Central memory CD4-positive, alpha-beta T cell (primary cell): ENCODE measurements at regions not wholly inside any gene's neighbourhood (a gene's known extent, or its start where the extent isn't known, plus 50 kb on each side); places are given as distances from the start of the nearest gene placed in this dataset.
"Not testable (repeated sequence)": the region's sequence is repeated elsewhere in the genome, so short reads cannot be mapped to it uniquely, and the experiment has no call there.

Experiments used
- DNase-seq: peaks from one replicate; pipeline ENCODE4 v3.0.0; 2022

DNA sequence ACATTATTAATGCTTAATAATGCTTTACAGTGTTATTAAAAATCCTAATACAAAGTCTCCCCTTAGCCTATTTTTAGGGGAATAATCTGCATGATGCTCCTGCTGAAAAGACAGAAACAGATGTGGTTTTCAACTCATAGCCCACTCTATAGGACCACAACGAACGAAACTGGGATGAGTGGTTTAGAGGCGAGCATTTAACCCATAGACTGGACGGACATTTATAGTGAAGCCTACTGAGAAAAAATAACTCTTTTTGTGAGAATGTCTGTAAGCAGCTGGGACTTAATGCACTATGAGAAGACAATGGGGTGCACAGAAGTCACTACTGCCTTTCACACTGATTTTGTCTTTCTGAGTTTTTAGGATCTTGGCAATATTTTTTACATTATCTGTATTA lies 1599.6 kb upstream of the B3GALT2 start:
- DNase-seq = no peak

DNA sequence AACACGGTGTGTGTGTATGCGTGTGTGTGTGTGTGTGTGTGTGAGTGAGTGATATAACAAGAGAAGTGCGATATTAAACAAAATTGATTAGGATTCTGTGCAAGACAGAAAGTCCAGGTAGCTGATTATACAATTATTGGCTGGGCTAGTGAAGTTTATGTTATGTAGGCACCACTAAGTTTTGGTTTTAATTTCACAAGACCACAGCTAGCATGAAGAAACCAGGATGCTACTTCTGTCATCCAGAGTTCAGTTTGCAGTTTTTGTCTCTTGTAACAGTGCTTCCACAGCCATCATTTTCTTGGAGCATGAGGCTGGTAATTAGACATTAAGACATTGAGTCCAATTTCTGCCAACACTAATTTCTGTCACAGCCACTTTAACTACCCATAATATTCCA lies 1590.2 kb upstream of the B3GALT2 start:
- DNase-seq = no peak

DNA sequence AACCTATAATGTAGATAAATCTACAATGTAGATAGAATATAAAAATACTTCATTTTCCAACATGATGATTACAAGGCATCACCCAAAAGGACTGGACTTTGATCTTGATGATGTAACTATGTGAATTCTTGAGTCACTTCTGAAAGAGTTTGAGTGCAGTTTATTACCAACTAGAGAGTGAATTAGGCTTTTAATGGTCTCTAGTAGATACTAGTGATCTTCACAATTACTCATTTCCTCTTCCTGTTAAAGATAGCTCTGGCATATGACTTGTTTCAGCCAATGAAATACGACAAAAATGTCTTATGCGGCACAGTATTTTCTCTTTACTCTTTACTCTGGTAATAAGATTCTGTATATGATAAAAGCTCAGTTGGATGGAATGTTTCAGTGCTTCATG lies 1588.1 kb upstream of the B3GALT2 start:
- no peak for DNase-seq

- no peak for DNase-seq
Measured at GRCh38 chr1:194755241-194755994, 1569.0 kb upstream of the B3GALT2 start.

DNA sequence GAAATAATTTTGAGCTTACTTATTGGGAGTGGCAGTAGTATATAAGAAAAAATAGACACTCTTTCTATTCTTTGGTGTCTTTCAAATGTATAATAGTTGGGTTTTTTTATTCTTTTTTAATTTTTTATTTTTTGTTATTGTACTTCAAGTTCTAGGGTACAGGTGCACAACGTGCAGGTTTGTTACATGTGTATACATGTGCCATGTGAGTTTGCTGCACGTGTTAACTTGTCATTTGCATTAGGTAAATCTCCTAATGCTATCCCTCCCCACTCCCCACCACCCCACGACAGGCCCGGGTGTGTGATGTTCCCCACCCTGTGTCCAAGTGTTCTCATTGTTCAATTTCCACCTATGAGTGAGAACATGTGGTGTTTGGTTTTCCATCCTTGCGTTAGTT lies 1552.4 kb upstream of the B3GALT2 start:
- DNase-seq = not testable (repeated sequence)

GRCh38 chr1:194734970-194735369 lies 1548.6 kb upstream of the B3GALT2 start:
- no peak for DNase-seq

DNA sequence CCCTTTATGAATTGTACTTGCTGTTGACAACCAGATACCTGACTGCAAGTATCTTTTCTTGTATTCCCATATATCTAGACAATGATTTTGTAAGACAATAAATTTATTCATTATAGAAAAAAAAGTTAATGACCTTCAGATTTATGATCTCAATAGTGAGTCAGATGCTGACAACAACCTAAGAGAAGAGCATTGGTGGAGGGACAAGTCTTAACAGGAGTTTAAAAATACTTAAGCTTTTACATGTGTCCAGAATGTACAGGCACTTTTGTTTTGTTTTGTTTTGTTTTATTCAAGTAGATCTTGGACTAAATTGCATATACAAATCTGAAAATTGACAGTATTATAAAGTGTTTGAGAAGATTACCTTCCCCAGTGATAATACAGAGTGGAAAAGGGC lies 1544.6 kb upstream of the B3GALT2 start:
- DNase-seq = no peak

DNA sequence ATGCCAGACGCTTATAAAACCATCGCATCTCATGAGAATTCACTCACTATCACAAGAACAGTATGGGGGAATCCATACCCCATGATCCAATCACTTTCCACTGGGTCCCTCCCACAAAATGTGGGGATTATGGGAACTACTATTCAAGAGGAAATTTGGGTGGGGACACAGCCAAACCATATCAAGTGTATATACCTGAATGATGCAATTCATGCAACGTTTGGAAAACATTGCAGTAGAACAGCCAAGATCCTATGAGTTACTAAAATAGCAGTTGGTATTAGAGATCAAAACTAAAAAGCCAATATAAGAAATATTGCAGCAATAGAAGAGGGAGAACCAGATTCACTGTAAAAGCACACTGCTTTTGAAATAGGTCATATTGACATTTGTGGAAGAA lies 1543.9 kb upstream of the B3GALT2 start:
- no peak for DNase-seq

DNA sequence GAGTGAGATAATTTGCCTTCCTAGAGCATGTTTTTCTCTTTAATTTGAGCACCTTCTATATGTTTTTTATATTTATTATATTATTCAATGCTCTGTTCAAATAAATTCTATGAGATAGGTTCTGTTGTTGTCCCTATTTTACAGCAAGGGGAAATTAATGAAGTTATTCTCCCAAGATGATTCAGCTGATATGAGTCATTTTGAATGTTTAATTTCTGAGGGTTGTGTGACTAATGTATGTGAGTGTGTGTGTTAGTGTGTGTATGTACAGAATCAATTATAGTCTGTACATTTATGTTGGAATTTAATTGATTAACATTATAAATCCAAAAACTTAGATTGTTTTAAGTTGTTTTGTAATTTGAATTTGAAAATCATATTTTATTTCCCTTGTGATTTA lies 1536.7 kb upstream of the B3GALT2 start:
- no peak for DNase-seq

DNA sequence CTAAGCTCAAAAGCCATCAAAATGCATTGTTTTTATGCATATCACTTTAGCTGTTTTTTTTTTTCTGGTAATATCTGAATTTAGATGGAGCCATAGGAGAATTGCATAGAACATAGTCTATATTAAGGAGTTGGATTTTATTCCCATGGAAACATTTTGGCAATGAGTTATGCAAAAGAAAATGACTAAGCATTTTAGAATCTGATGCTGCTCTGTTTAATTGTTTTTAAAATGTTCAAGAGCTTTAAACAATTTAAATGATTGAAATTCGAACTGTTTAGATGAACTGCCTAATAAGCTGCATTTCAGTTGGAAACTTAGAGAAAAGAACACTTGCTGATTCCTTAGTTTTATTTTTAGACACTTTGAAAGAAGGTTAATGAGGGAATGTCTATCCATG lies 1531.5 kb upstream of the B3GALT2 start:
- DNase-seq = no peak

GRCh38 chr1:194717334-194717733 lies 1530.9 kb upstream of the B3GALT2 start:
- DNase-seq = no peak

GRCh38 chr1:194710671-194711070 lies 1524.3 kb upstream of the B3GALT2 start:
- DNase-seq = no peak

- DNase-seq = no peak
Measured at GRCh38 chr1:194709439-194709838, 1523.0 kb upstream of the B3GALT2 start.

- DNase-seq = no peak
Measured at GRCh38 chr1:194707074-194707473, 1520.7 kb upstream of the B3GALT2 start.

- no peak for DNase-seq
Measured at GRCh38 chr1:194705123-194705854, 1518.9 kb upstream of the B3GALT2 start.

- DNase-seq = no peak
Measured at GRCh38 chr1:194698908-194699318, 1512.5 kb upstream of the B3GALT2 start.

- DNase-seq = no peak
Measured at GRCh38 chr1:194693244-194693643, 1506.8 kb upstream of the B3GALT2 start.

DNA sequence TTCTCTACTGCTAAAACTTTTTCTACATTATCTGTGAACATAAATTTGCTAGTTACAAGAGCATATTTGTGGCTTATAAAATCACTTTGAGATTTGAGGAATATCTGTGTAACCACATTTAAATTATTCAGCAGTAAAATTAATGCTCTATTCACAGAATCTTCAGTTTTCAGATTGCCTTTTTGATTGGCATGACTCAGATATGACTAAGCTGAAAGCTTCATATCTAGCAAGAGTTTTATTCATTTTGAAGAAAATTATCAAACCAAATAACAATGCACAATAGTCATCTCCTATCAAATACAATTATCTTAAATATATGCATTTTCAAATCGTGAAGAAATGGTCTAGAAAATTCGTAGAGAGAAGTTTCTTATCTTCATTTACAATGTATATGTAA lies 1498.2 kb upstream of the B3GALT2 start:
- DNase-seq = no peak

- DNase-seq = no peak
Measured at GRCh38 chr1:194658090-194658439, 1471.7 kb upstream of the B3GALT2 start.

DNA sequence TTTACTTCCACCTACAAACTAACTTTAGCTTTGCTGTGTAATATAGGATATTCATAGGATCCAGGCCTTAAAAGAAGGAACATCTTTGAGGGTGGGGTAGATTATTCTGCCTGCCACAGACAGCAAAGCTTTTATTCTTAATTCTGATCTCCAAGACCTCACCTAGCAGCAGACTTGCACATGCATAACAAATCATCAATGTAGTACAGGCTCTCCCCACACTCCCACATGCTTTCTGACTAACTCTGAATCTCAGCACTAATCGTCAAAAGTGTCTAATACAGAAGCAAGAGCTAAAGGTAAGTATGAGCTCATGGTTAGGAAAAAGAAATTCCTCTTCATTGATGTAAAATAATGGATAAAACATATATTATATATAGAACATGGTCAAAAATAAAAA lies 1468.5 kb upstream of the B3GALT2 start:
- no peak for DNase-seq

DNA sequence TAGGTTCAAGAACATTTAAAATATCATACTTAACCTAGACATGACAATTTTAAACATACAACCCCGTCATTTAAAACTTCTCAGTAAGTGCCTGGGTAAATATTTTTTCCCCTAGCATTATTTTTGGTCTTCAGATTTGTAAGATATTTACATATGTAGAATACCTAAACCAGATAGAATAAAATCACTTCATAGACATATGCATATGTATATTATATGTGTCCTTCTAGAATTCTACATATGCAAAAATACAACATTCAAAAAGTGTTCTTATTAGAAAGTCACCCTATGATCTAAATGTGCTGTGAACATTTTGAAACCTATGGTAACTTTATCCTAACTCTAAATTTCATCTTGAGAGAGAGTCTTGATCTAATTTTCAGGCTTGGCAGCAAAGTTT lies 1467.0 kb upstream of the B3GALT2 start:
- no peak for DNase-seq

DNA sequence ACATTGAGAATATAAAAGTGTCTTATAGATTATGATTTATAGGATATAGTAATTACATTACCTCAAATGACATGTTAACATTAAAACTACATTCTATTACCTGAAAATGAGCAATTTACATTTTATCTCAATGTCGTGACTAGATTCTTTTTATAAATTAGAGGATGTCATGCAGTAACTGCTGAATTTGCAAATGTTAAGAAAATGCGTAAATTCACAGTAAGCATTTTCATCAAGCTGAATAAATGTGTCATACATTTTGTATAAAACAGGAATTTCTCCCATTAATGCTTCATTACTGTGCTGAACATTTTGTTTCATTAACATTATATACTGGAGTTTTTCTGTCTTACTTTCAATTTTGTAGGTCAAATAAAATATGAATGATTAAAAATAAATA lies 1460.7 kb upstream of the B3GALT2 start:
- DNase-seq = no peak

- DNase-seq = no peak
Measured at GRCh38 chr1:194644528-194644927, 1458.1 kb upstream of the B3GALT2 start.

- DNase-seq = no peak
Measured at GRCh38 chr1:194640322-194640721, 1453.9 kb upstream of the B3GALT2 start.

DNA sequence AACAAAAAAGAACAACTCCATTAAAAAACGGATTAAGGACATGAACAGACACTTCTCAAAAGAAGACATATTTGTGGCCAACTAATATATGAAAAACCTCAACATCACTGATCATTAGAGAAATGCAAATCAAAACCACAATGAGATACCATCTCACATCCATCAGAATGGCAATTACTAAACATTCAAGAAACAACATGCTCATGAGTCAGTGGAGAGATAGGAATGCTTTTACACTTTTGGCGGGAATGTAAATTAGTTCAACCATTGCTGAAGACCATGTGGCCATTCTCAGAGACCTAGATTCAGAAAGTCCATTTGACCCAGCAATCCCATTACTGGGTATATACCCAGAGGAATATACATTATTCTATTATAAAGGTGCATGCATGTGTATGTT lies 1442.6 kb upstream of the B3GALT2 start:
- no peak for DNase-seq
